ENCODE measurements at regions not wholly inside any gene's neighbourhood (a gene's known extent, or its start where the extent isn't known, plus 50 kb on each side); places are given as distances from the start of the nearest gene placed in this dataset.

DNA sequence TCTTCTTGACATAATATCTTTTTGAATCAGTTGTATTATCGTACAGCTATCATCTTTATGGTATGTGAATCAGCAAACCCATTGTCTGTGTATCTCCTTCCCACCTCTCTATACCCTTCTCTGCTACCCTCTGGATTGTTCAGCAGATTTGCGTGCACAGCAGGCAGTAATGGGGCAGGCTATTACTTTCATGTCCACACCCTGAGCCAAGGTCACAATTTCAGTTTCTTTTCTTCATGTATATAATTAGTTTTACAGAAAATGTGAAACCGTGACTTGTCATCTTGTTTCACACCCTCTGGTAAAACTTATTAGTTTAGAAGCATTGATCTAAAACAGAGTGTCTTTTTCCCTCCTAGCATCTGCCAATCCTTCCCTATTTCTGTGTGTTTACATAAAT lies 770.4 kb upstream of the SEMA6D start:
- DNase-seq (ENCODE audit: low read depth in 1 of 2, low spot score in 1 of 2), result no peak
- Histone ChIP-seq H3K4me3 (no peak overlapping the region), H3K9me3 (no peaks in the 10 kb centered on the region), H3K4me1 (no peaks in the 10 kb centered on the region), H3K27ac (no peak overlapping the region), H3K4me2 (no peak overlapping the region)
- ChIA-PET POLR2A (no interaction called here), CTCF (no interaction called here)
- WGBS (ENCODE audit: missing lambda C conversion rate), result 7% methylated on average over 3 of the region's 3 CpGs
- ATAC-seq, result no peak
- TF ChIP-seq, protein P1, sequence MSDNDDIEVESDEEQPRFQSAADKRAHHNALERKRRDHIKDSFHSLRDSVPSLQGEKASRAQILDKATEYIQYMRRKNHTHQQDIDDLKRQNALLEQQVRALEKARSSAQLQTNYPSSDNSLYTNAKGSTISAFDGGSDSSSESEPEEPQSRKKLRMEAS (IDR thresholded peaks at IDR 0.05), result no peak
- TF ChIP-seq RNF2 (IDR thresholded peaks at IDR 0.05; ENCODE audit: borderline replicate concordance, low read depth) (no peak), CHD4 (IDR thresholded peaks at IDR 0.05; ENCODE audit: borderline replicate concordance) (no peak), FOSL2 (IDR thresholded peaks at IDR 0.05) (no peak), FOSL2 (CRISPR knock-in tag; IDR thresholded peaks at IDR 0.05) (no peak), REST (IDR thresholded peaks at IDR 0.05) (no peak), RFX5 (IDR thresholded peaks at IDR 0.05) (no peak), RAD21 (conservative IDR thresholded peaks at IDR 0.05 in 1 of 2, IDR thresholded peaks at IDR 0.05 in 1 of 2) (no peak), POLR2A (IDR thresholded peaks at IDR 0.05; ENCODE audit: low read length) (no peak), CEBPB (IDR thresholded peaks at IDR 0.05) (no peak), MAFK (IDR thresholded peaks at IDR 0.05; ENCODE audit: partially characterized antibody) (no peak), POLR2AphosphoS2 (conservative IDR thresholded peaks at IDR 0.05; ENCODE audit: low read length) (no peak), EHF (CRISPR knock-in tag; IDR thresholded peaks at IDR 0.05) (no peak), JUN (IDR thresholded peaks at IDR 0.05) (no peak), SREBF2 (IDR thresholded peaks at IDR 0.05) (no peak), MAZ (IDR thresholded peaks at IDR 0.05; ENCODE audit: borderline replicate concordance, low read depth, low read length) (no peak), CBX2 (IDR thresholded peaks at IDR 0.05; ENCODE audit: borderline replicate concordance, low read depth) (no peak)
- TF ChIP-seq, protein P2, sequence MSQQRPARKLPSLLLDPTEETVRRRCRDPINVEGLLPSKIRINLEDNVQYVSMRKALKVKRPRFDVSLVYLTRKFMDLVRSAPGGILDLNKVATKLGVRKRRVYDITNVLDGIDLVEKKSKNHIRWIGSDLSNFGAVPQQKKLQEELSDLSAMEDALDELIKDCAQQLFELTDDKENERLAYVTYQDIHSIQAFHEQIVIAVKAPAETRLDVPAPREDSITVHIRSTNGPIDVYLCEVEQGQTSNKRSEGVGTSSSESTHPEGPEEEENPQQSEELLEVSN (IDR thresholded peaks at IDR 0.05; ENCODE audit: borderline replicate concordance, low read depth), result no peak
- TF ChIP-seq, protein P3, sequence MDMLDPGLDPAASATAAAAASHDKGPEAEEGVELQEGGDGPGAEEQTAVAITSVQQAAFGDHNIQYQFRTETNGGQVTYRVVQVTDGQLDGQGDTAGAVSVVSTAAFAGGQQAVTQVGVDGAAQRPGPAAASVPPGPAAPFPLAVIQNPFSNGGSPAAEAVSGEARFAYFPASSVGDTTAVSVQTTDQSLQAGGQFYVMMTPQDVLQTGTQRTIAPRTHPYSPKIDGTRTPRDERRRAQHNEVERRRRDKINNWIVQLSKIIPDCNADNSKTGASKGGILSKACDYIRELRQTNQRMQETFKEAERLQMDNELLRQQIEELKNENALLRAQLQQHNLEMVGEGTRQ (IDR thresholded peaks at IDR 0.05), result no peak
- no peak for FAIRE-seq

GRCh38 chr15:46955576-46955975 lies 761.7 kb upstream of the SEMA6D start:
- Histone ChIP-seq H3K4me1 (no peaks in the 10 kb centered on the region), H3K9me3 (no peaks in the 10 kb centered on the region; the same call in 2 of the 3 replicates), H3K4me2 (no peak overlapping the region), H3K27ac (no peak overlapping the region), H3K4me3 (no peak overlapping the region)
- no peak for FAIRE-seq
- no peak for ATAC-seq
- ChIA-PET POLR2A (no interaction called here), CTCF (no interaction called here)
- no peak for DNase-seq (ENCODE audit: low read depth in 1 of 2, low spot score in 1 of 2)
- 0% methylated on average over 3 of the region's 3 CpGs for WGBS (ENCODE audit: missing lambda C conversion rate)
- TF ChIP-seq, protein P1 (IDR thresholded peaks at IDR 0.05), result no peak
- TF ChIP-seq EHF (CRISPR knock-in tag; IDR thresholded peaks at IDR 0.05) (no peak), POLR2AphosphoS2 (conservative IDR thresholded peaks at IDR 0.05; ENCODE audit: low read length) (no peak), JUNB (IDR thresholded peaks at IDR 0.05) (no peak), TP53 (CRISPR knock-in tag; IDR thresholded peaks at IDR 0.05) (no peak), REST (IDR thresholded peaks at IDR 0.05) (no peak)
- TF ChIP-seq, protein P4, sequence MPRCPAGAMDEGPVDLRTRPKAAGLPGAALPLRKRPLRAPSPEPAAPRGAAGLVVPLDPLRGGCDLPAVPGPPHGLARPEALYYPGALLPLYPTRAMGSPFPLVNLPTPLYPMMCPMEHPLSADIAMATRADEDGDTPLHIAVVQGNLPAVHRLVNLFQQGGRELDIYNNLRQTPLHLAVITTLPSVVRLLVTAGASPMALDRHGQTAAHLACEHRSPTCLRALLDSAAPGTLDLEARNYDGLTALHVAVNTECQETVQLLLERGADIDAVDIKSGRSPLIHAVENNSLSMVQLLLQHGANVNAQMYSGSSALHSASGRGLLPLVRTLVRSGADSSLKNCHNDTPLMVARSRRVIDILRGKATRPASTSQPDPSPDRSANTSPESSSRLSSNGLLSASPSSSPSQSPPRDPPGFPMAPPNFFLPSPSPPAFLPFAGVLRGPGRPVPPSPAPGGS (IDR thresholded peaks at IDR 0.05), result no peak

Measured in A549 (cell line).